CD4-positive, alpha-beta memory T cell (primary cell): ENCODE measurements at regions not wholly inside any gene's neighbourhood (a gene's known extent, or its start where the extent isn't known, plus 50 kb on each side); places are given as distances from the start of the nearest gene placed in this dataset.

Experiments
- CTCF ChIA-PET: fragments of 350-600 bp; sonication (Branson Sonifier 250); formaldehyde crosslinking; loops from one replicate; lab custom pipeline; 2021; ENCODE audit warnings: inconsistent platforms; ENCODE audit not compliant: partially characterized antibody; lab: Charles Lee
- POLR2A ChIA-PET: fragments of 350-600 bp; sonication (Branson Sonifier 250); formaldehyde crosslinking; loops from one replicate; lab custom pipeline; 2021; ENCODE audit not compliant: partially characterized antibody; lab: Charles Lee
- DNase-seq, 5 donors: peaks; one replicate each; pipeline versions ENCODE4 v3.0.0 to v3.0.0-alpha.2; 2020 to 2022; ENCODE audit warnings: mixed read lengths in 1 of 5
- H3K27ac ChIP-seq: one replicate; pipeline ENCODE4 v1.7.0; 2013; ENCODE audit warnings: low read depth, low read length
- H3K27me3 ChIP-seq: 2 replicates; pipeline ENCODE4 v1.7.0; 2013; ENCODE audit warnings: mild to moderate bottlenecking, low read length, moderate library complexity; ENCODE audit not compliant: insufficient read depth
- H3K36me3 ChIP-seq: 2 replicates; pipeline ENCODE4 v1.7.0; 2013; ENCODE audit warnings: mild to moderate bottlenecking, low read length, moderate library complexity; ENCODE audit not compliant: insufficient read depth
- H3K4me1 ChIP-seq: 2 replicates; pipeline ENCODE4 v1.7.0; 2013; ENCODE audit warnings: mild to moderate bottlenecking, low read length, moderate library complexity; ENCODE audit not compliant: insufficient read depth
- H3K4me3 ChIP-seq, 2 donors: one replicate each; pipeline ENCODE4 v1.7.0; 2013; ENCODE audit warnings: low read length in 2 of 2, mild to moderate bottlenecking in 1 of 2
- H3K9me3 ChIP-seq, 2 donors: one replicate each; pipeline ENCODE4 v1.7.0; 2013; ENCODE audit warnings: low read length in 2 of 2, control low read depth in 1 of 2; ENCODE audit not compliant: control insufficient read depth in 1 of 2
- H3K27ac Mint-ChIP-seq, 7 donors: one replicate each; pipeline ENCODE4 v1.8.0; 2020 to 2021; ENCODE audit warnings: mixed read lengths in 7 of 7, mild to moderate bottlenecking in 6 of 7, inconsistent platforms in 3 of 7, moderate library complexity in 3 of 7
- H3K27me3 Mint-ChIP-seq, 2 donors: one replicate each; pipeline ENCODE4 v1.8.0; 2020 to 2021; ENCODE audit warnings: mixed read lengths in 2 of 2
- H3K36me3 Mint-ChIP-seq, 2 donors: one replicate each; pipeline ENCODE4 v1.8.0; 2020 to 2021; ENCODE audit warnings: mixed read lengths in 2 of 2, inconsistent platforms in 1 of 2, mild to moderate bottlenecking in 1 of 2
- H3K4me1 Mint-ChIP-seq, 4 donors: one replicate each; pipeline ENCODE4 v1.8.0; 2020 to 2021; ENCODE audit warnings: mixed read lengths in 4 of 4, mild to moderate bottlenecking in 1 of 4
- H3K4me3 Mint-ChIP-seq, 8 donors: one replicate each; pipeline ENCODE4 v1.8.0; 2020 to 2021; ENCODE audit warnings: mixed read lengths in 8 of 8, mild to moderate bottlenecking in 7 of 8, moderate library complexity in 6 of 8, inconsistent platforms in 3 of 8
- H3K9me3 Mint-ChIP-seq, 8 donors: one replicate each; pipeline ENCODE4 v1.8.0; 2020 to 2021; ENCODE audit warnings: mixed read lengths in 8 of 8, mild to moderate bottlenecking in 5 of 8, inconsistent platforms in 3 of 8, moderate library complexity in 1 of 8
- intact Hi-C: fragments of 100-400 bp; cut with micrococcal nuclease; formaldehyde crosslinking; loops from one replicate; pipeline ENCODE4 v1.15.1; 2023

DNA sequence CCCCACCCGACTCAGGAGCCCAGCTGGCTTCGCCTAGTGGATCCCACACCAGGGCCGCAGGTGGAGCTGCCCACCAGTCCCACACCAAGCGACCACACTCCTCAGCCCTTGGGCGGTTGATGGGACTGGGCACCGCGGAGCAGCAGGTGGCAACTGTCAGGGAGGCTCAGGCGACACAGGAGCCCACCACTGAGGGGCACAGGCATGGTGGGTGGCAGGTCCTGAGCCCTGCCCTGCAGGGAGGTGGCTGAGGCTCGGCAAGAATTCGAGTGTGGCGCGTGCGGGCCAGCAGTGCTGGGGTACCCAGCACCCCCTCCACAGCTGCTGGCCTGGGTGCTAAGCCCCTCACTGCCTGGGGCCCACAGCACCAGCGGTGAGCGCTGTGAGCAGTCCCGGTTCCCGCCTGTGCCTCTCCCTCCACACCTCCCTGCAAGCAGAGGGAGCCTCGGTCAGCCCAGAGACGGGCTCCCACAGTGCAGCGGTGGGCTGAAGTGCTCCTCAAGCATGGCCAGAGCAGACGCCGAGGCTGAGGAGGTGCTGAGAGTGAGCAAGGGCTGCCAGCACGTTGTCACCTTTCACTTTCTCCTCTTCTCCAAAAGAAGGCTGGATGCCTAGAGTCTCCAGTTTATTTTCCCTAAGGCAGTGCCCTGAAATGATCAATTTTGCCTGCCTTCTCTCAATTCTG lies 1440.7 kb upstream of the ZEB2 start:
- ChIA-PET CTCF (no interaction called here), POLR2A (no interaction called here)
- no peak overlapping the region for H3K27ac Mint-ChIP-seq
- Histone ChIP-seq H3K4me3 (no peak overlapping the region), H3K27ac (no peak overlapping the region), H3K4me1 (no peaks in the 10 kb centered on the region), H3K9me3 (peaks cover 0 to 3% of the 10 kb centered on the region in 2 donors), H3K27me3 (no peaks in the 10 kb centered on the region), H3K36me3 (no peaks in the 10 kb centered on the region)
- no peaks in the 10 kb centered on the region for H3K4me1 Mint-ChIP-seq
- H3K4me3 Mint-ChIP-seq, result no peak overlapping the region
- DNase-seq, result no peak
- peaks cover 0 to 31% (median 21%) of the 10 kb centered on the region in 8 donors for H3K9me3 Mint-ChIP-seq
- intact Hi-C loops, result no loop called here
- no peaks in the 10 kb centered on the region for H3K36me3 Mint-ChIP-seq
- no peaks in the 10 kb centered on the region for H3K27me3 Mint-ChIP-seq

DNA sequence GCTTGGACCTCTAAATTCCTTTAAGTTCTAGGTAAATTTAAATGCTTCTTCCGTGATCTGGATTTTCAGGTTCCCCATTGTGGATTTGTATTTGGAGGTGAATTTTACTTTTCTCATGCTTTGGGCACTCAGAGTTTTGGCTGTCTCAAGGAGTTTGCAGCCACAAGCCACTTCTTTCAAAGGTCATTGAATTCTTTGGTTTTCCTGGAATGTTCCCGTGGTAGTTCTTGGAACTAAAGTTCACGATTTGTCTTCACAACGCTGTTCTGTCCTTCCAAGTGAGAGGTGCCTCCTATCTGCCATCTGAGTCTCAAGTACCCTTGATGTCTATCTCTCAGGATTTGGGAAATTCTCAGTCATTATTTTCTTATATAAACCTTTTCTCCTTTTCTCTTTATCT lies 1438.7 kb upstream of the ZEB2 start:
- POLR2A ChIA-PET, result no interaction called here
- H3K4me1 Mint-ChIP-seq, result no peaks in the 10 kb centered on the region

DNA sequence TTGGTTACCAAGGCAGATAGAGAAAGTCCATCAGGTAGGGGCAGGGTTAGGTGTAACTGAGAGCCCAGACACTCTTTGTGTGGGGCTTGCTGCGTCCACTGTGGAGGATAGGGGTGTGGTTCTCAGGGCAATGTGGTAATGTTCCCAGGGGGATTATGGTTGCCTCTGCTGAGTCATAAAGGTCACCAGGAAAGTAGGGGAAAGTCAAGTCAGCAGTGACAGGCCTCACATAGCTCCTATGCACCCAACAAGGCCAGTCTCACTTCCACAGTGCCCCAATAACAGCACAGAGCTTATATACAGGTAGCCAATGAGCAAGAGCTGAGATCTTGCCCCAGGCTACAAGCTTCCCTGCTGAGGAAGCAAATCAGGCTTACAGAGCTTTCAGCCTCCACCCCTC lies 1438.0 kb upstream of the ZEB2 start:
- peaks cover 0 to 46% (median 26%) of the 10 kb centered on the region in 8 donors for H3K9me3 Mint-ChIP-seq
- Histone ChIP-seq H3K9me3 (peaks cover 0 to 3% of the 10 kb centered on the region in 2 donors), H3K4me1 (no peaks in the 10 kb centered on the region), H3K36me3 (no peaks in the 10 kb centered on the region), H3K27ac (no peak overlapping the region), H3K27me3 (no peaks in the 10 kb centered on the region), H3K4me3 (no peak overlapping the region)
- DNase-seq, result no peak
- ChIA-PET POLR2A (no interaction called here), CTCF (no interaction called here)
- no peak overlapping the region for H3K4me3 Mint-ChIP-seq
- no peaks in the 10 kb centered on the region for H3K27me3 Mint-ChIP-seq
- no peaks in the 10 kb centered on the region for H3K36me3 Mint-ChIP-seq
- no peak overlapping the region for H3K27ac Mint-ChIP-seq
- intact Hi-C loops, result no loop called here
- H3K4me1 Mint-ChIP-seq, result no peaks in the 10 kb centered on the region

More for the DNA sequence above, 1438.7 kb upstream of the ZEB2 start:
- H3K36me3 ChIP-seq, result no peaks in the 10 kb centered on the region
- intact Hi-C loops, result no loop called here
- H3K4me3 ChIP-seq, result no peak overlapping the region
- H3K27ac ChIP-seq, result no peak overlapping the region
- DNase-seq, result no peak
- H3K4me1 ChIP-seq, result no peaks in the 10 kb centered on the region
- CTCF ChIA-PET, result no interaction called here
- no peaks in the 10 kb centered on the region for H3K27me3 ChIP-seq
- peaks cover 0 to 3% of the 10 kb centered on the region in 2 donors for H3K9me3 ChIP-seq
- no peaks in the 10 kb centered on the region for H3K27me3 Mint-ChIP-seq
- no peak overlapping the region for H3K4me3 Mint-ChIP-seq
- H3K9me3 Mint-ChIP-seq, result peaks cover 0 to 42% (median 26%) of the 10 kb centered on the region in 8 donors
- H3K27ac Mint-ChIP-seq, result no peak overlapping the region
- H3K36me3 Mint-ChIP-seq, result no peaks in the 10 kb centered on the region

DNA sequence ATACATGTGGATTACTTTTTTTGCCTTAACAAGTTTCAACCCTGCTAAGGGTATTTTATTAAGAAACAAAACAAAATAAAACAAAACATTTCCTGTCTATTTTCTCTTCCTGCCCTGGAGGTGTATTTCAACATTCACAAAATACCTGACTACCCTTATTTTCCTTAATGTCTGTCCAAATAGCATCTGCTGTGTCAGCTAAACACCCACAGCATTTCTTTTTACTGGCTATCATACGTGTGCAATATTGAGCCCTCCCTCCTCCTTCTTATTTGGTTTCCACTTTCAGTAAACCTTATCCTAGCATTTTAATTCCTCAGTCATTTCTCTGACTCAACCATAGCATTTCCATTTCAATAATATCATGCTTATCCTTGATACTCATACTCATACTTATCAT lies 1420.0 kb upstream of the ZEB2 start:
- Histone ChIP-seq H3K27ac (no peak overlapping the region), H3K36me3 (no peaks in the 10 kb centered on the region), H3K27me3 (no peaks in the 10 kb centered on the region), H3K9me3 (no peaks in the 10 kb centered on the region), H3K4me1 (no peaks in the 10 kb centered on the region), H3K4me3 (no peak overlapping the region)
- CTCF ChIA-PET, result no interaction called here
- Mint-ChIP-seq H3K9me3 (peaks cover 0 to 18% (median 9%) of the 10 kb centered on the region in 8 donors), H3K27ac (no peak overlapping the region), H3K36me3 (no peaks in the 10 kb centered on the region), H3K27me3 (no peaks in the 10 kb centered on the region), H3K4me3 (no peak overlapping the region), H3K4me1 (no peaks in the 10 kb centered on the region)
- POLR2A ChIA-PET, result no interaction called here
- intact Hi-C loops, result no loop called here
- DNase-seq, result no peak

DNA sequence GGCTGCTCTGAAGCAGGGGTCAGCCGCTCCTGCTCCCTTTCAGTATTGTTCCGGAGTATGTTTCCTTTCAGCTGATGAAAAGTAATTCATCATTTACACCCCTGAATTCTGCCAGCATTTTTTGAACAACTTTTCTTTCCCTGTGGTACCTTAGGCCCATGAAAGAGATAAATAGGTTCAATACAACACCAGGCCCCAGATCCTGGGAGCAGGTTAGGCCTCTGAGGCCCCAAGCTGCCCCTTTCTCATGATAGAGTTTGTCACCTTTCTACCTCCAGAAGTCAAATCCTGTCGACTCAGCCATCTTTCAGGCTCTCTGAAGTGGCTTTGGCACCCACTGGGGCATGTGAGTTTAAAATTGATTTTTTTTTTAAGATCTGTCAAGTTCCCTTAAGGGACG lies 1415.1 kb upstream of the ZEB2 start:
- Mint-ChIP-seq H3K9me3 (peaks cover 0 to 13% (median 3%) of the 10 kb centered on the region in 8 donors), H3K4me1 (no peaks in the 10 kb centered on the region), H3K27me3 (no peaks in the 10 kb centered on the region), H3K36me3 (no peaks in the 10 kb centered on the region), H3K4me3 (no peak overlapping the region), H3K27ac (no peak overlapping the region)
- Histone ChIP-seq H3K4me1 (no peaks in the 10 kb centered on the region), H3K4me3 (no peak overlapping the region), H3K27me3 (no peaks in the 10 kb centered on the region), H3K27ac (no peak overlapping the region), H3K9me3 (no peaks in the 10 kb centered on the region), H3K36me3 (no peaks in the 10 kb centered on the region)
- DNase-seq, result no peak
- ChIA-PET POLR2A (no interaction called here), CTCF (no interaction called here)
- intact Hi-C loops, result no loop called here

DNA sequence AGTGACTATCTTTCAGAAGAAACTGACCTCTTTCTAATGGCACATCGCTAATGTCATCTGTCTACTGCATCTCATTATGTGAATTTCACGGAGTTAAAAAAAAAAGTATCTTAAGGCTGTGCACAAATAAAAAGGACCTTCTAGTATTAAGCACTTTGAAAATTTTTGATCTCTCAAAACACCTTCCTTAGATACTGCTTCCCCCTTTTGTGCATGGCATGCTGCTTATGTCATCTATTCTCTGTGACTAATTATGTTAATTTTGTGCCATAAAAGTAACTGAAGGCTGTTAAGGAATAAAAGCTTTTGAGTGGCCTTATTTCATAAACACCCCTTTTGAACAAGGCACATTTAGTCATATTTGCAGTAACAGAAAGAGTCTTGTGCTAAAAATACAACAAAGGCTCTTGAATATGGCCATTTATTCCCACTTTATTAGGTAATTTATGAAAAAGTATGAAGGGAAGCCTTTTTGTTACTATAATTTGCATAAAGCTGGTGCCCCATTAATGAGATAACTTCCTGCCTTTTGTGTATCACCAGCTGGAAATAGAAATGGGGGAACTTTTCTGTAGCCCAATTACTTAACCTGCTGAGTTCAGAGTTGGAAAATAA lies 1412.0 kb upstream of the ZEB2 start:
- POLR2A ChIA-PET, result no interaction called here
- Histone ChIP-seq H3K9me3 (no peaks in the 10 kb centered on the region), H3K36me3 (no peaks in the 10 kb centered on the region), H3K4me3 (no peak overlapping the region), H3K27ac (no peak overlapping the region), H3K27me3 (no peaks in the 10 kb centered on the region), H3K4me1 (no peaks in the 10 kb centered on the region)
- no peaks in the 10 kb centered on the region for H3K4me1 Mint-ChIP-seq
- no peak for DNase-seq
- H3K27ac Mint-ChIP-seq, result no peak overlapping the region
- H3K4me3 Mint-ChIP-seq, result no peak overlapping the region
- no peaks in the 10 kb centered on the region for H3K36me3 Mint-ChIP-seq
- peaks cover 0 to 8% (median 2%) of the 10 kb centered on the region in 8 donors for H3K9me3 Mint-ChIP-seq
- CTCF ChIA-PET, result no interaction called here
- intact Hi-C loops, result no loop called here
- H3K27me3 Mint-ChIP-seq, result no peaks in the 10 kb centered on the region

DNA sequence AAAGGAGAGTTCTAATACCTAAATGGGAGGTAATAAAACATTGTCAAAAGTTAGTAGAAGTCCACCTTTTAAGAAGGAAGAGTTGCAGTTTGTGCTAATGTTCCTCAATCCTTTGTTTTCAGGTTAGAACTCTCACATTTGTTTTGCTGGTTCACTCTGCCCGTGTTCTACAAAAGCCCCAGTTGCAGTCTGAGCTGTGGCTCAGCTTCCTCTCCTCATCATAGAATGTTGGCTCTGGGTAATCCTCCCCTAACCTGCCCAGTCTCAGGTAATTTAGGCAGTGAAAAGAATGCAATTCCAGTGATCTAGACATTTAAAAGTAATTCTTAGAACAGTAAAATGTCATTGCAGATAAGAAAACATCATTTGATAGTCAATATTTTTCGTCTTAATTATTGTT lies 1410.4 kb upstream of the ZEB2 start:
- POLR2A ChIA-PET, result no interaction called here
- Mint-ChIP-seq H3K36me3 (no peaks in the 10 kb centered on the region), H3K9me3 (peaks cover 0 to 3% (median 0%) of the 10 kb centered on the region in 8 donors), H3K27ac (no peak overlapping the region), H3K4me1 (no peaks in the 10 kb centered on the region), H3K27me3 (no peaks in the 10 kb centered on the region), H3K4me3 (no peak overlapping the region)
- Histone ChIP-seq H3K27me3 (no peaks in the 10 kb centered on the region), H3K4me1 (no peaks in the 10 kb centered on the region), H3K4me3 (no peak overlapping the region), H3K36me3 (no peaks in the 10 kb centered on the region), H3K9me3 (no peaks in the 10 kb centered on the region), H3K27ac (no peak overlapping the region)
- CTCF ChIA-PET, result no interaction called here
- intact Hi-C loops, result no loop called here
- no peak for DNase-seq
